ENCODE measurements at regions not wholly inside any gene's neighbourhood (a gene's known extent, or its start where the extent isn't known, plus 50 kb on each side); places are given as distances from the start of the nearest gene placed in this dataset.
A peak's percentile ranks its signal among the peaks of the same experiment; 100 is the strongest.

GRCh38 chr12:22924391-22924790, 299.4 kb downstream of the ETNK1 start:
- in situ Hi-C loops (cut with MboI): no loop called here
- WGBS, 2 experiments (ENCODE audit: low coverage in 1 of 2, low lambda C conversion rate in 2 of 2, missing lambda C conversion rate in 2 of 2): 66 to 71% methylated on average over 2 of the region's 2 CpGs

DNA sequence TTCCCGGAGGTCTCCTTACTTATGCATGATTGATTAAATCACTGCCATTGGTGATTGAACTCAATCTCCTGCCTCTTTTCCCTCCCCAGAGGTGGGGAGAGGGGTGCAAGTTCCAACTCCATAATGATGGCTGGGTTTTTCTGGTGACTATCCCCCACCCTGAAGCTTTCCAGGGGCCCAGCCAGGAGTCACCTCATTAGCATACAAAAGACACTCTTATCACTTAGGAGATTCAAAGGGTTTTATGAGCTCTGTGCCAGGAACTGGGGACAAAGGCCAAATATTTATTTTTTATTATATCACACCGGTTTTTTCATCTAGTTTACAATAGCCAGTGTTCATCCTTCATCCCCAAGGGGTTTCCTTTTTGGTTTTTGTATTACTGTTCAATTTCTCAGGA, 300.7 kb downstream of the ETNK1 start:
- TF ChIP-seq EZH2 (IDR thresholded peaks at IDR 0.05; ENCODE audit: insufficient read depth, poor library complexity, severe bottlenecking) (no peak), EZH2phosphoT487 (IDR thresholded peaks at IDR 0.05; ENCODE audit: insufficient read depth, low read depth) (no peak)
- in situ Hi-C loops (cut with MboI): no loop called here
- Histone ChIP-seq H3K9ac (no peak overlapping the region), H3K36me3 (ENCODE audit: low read depth) (no peaks in the 10 kb centered on the region), H3K27me3 (replicated peaks; ENCODE audit: insufficient read depth) (no peaks in the 10 kb centered on the region), H3K4me2 (ENCODE audit: unreplicated experiment) (no peak overlapping the region), H3K4me1 (ENCODE audit: insufficient read depth) (no peaks in the 10 kb centered on the region), H3K9me2 (ENCODE audit: insufficient read depth) (no peaks in the 10 kb centered on the region), H3K4me3 (no peak overlapping the region), H3F3A (ENCODE audit: insufficient read depth) (no peaks in the 10 kb centered on the region), H3K79me2 (ENCODE audit: insufficient read depth) (no peaks in the 10 kb centered on the region), H4K20me1 (ENCODE audit: insufficient read depth) (no peaks in the 10 kb centered on the region), H3K9me3 (ENCODE audit: low read depth) (no peaks in the 10 kb centered on the region), H3K27ac (no peak overlapping the region), H2AFZ (no peak overlapping the region)
- DNase-seq: no peak
- 45 to 63% methylated on average over 2 of the region's 2 CpGs for WGBS, 2 experiments (ENCODE audit: low coverage in 1 of 2, low lambda C conversion rate in 2 of 2, missing lambda C conversion rate in 2 of 2)

More at GRCh38 chr12:22924391-22924790, 299.4 kb downstream of the ETNK1 start:
- H3F3A ChIP-seq (ENCODE audit: insufficient read depth): no peaks in the 10 kb centered on the region
- no peak overlapping the region for H3K27ac ChIP-seq
- H3K9me3 ChIP-seq (ENCODE audit: low read depth): no peaks in the 10 kb centered on the region
- H3K9me2 ChIP-seq (ENCODE audit: insufficient read depth): no peaks in the 10 kb centered on the region
- H4K20me1 ChIP-seq (ENCODE audit: insufficient read depth): no peaks in the 10 kb centered on the region
- no peak overlapping the region for H3K4me3 ChIP-seq
- no peaks in the 10 kb centered on the region for H3K27me3 ChIP-seq (replicated peaks; ENCODE audit: insufficient read depth)
- H2AFZ ChIP-seq: no peak overlapping the region
- no peak overlapping the region for H3K9ac ChIP-seq
- no peak for DNase-seq
- no peak overlapping the region for H3K4me2 ChIP-seq (ENCODE audit: unreplicated experiment)
- TF ChIP-seq EZH2 (IDR thresholded peaks at IDR 0.05; ENCODE audit: insufficient read depth, poor library complexity, severe bottlenecking) (no peak), EZH2phosphoT487 (IDR thresholded peaks at IDR 0.05; ENCODE audit: insufficient read depth, low read depth) (no peak)
- no peaks in the 10 kb centered on the region for H3K79me2 ChIP-seq (ENCODE audit: insufficient read depth)
- H3K4me1 ChIP-seq (ENCODE audit: insufficient read depth): no peaks in the 10 kb centered on the region
- no peaks in the 10 kb centered on the region for H3K36me3 ChIP-seq (ENCODE audit: low read depth)

DNA sequence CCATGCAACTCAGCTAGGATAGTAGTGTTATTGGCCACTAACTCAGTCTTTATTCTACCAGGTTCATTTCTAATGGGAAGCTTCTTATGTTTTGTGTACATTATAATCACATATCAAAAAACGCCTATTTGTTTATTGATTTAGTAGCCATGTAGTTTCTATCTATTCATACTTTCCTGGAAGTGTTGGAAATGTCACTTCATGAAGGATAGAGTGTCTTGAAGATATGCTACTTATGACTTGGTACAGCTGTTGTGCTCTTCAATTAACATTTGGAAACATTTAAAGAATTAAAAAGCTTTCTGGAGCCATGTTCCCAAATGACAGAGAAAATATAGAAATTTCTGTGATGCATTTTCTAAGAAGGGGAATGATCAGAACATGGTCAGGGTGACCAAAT, 307.5 kb downstream of the ETNK1 start:
- Histone ChIP-seq H2AFZ (no peak overlapping the region), H3K27ac (no peak overlapping the region), H3K9me3 (ENCODE audit: low read depth) (no peaks in the 10 kb centered on the region), H3K27me3 (replicated peaks; ENCODE audit: insufficient read depth) (0 out of 2 replicates have a peak, but pooled peaks cover 2% of the 10 kb centered on the region), H3K4me3 (no peak overlapping the region), H3K9me2 (ENCODE audit: insufficient read depth) (no peaks in the 10 kb centered on the region), H3F3A (ENCODE audit: insufficient read depth) (no peaks in the 10 kb centered on the region), H3K4me2 (ENCODE audit: unreplicated experiment) (no peak overlapping the region), H3K4me1 (ENCODE audit: insufficient read depth) (no peaks in the 10 kb centered on the region), H3K79me2 (ENCODE audit: insufficient read depth) (no peaks in the 10 kb centered on the region), H3K36me3 (ENCODE audit: low read depth) (no peaks in the 10 kb centered on the region), H4K20me1 (ENCODE audit: insufficient read depth) (no peaks in the 10 kb centered on the region), H3K9ac (no peak overlapping the region)
- in situ Hi-C loops (cut with MboI): no loop called here
- TF ChIP-seq EZH2phosphoT487 (IDR thresholded peaks at IDR 0.05; ENCODE audit: insufficient read depth, low read depth) (no peak), EZH2 (IDR thresholded peaks at IDR 0.05; ENCODE audit: insufficient read depth, poor library complexity, severe bottlenecking) (no peak)
- no peak for DNase-seq
- 27 to 50% methylated on average over 1 of the region's 1 CpG for WGBS, 2 experiments (ENCODE audit: low coverage in 1 of 2, low lambda C conversion rate in 2 of 2, missing lambda C conversion rate in 2 of 2)

GRCh38 chr12:22935090-22935489, 310.1 kb downstream of the ETNK1 start:
- in situ Hi-C loops (cut with MboI): no loop called here
- Histone ChIP-seq H3K27ac (no peak overlapping the region), H3F3A (ENCODE audit: insufficient read depth) (no peaks in the 10 kb centered on the region), H3K36me3 (ENCODE audit: low read depth) (no peaks in the 10 kb centered on the region), H2AFZ (no peak overlapping the region), H3K4me3 (0 out of 2 replicates have a peak overlapping the region, but pooled peaks have one; percentile 16), H4K20me1 (ENCODE audit: insufficient read depth) (no peaks in the 10 kb centered on the region), H3K79me2 (ENCODE audit: insufficient read depth) (no peaks in the 10 kb centered on the region), H3K9me3 (ENCODE audit: low read depth) (no peaks in the 10 kb centered on the region), H3K9ac (no peak overlapping the region), H3K4me1 (ENCODE audit: insufficient read depth) (no peaks in the 10 kb centered on the region), H3K27me3 (replicated peaks; ENCODE audit: insufficient read depth) (0 out of 2 replicates have a peak, but pooled peaks cover 2% of the 10 kb centered on the region), H3K4me2 (ENCODE audit: unreplicated experiment) (no peak overlapping the region), H3K9me2 (ENCODE audit: insufficient read depth) (no peaks in the 10 kb centered on the region)
- DNase-seq: peak; percentile 8
- TF ChIP-seq EZH2 (IDR thresholded peaks at IDR 0.05; ENCODE audit: insufficient read depth, poor library complexity, severe bottlenecking) (no peak), EZH2phosphoT487 (IDR thresholded peaks at IDR 0.05; ENCODE audit: insufficient read depth, low read depth) (no peak)
- 21 to 27% methylated on average over 11 to 12 of the region's 12 CpGs for WGBS, 2 experiments (ENCODE audit: low coverage in 1 of 2, low lambda C conversion rate in 2 of 2, missing lambda C conversion rate in 2 of 2)

GRCh38 chr12:22935501-22935900, 310.5 kb downstream of the ETNK1 start:
- 57% methylated on average over 7 of the region's 7 CpGs for WGBS, 2 experiments (ENCODE audit: low coverage in 1 of 2, low lambda C conversion rate in 2 of 2, missing lambda C conversion rate in 2 of 2)
- peak; percentile 8 for DNase-seq
- no peak for TF ChIP-seq EZH2phosphoT487 (IDR thresholded peaks at IDR 0.05; ENCODE audit: insufficient read depth, low read depth)

More at GRCh38 chr12:22935501-22935900, 310.5 kb downstream of the ETNK1 start:
- Histone ChIP-seq H3K4me2 (ENCODE audit: unreplicated experiment) (no peak overlapping the region), H3K9ac (no peak overlapping the region), H4K20me1 (ENCODE audit: insufficient read depth) (no peaks in the 10 kb centered on the region), H3F3A (ENCODE audit: insufficient read depth) (no peaks in the 10 kb centered on the region), H3K4me3 (0 out of 2 replicates have a peak overlapping the region, but pooled peaks have one; percentile 16), H3K4me1 (ENCODE audit: insufficient read depth) (no peaks in the 10 kb centered on the region), H3K36me3 (ENCODE audit: low read depth) (no peaks in the 10 kb centered on the region), H3K27ac (no peak overlapping the region), H2AFZ (no peak overlapping the region), H3K9me2 (ENCODE audit: insufficient read depth) (no peaks in the 10 kb centered on the region), H3K79me2 (ENCODE audit: insufficient read depth) (no peaks in the 10 kb centered on the region), H3K9me3 (ENCODE audit: low read depth) (no peaks in the 10 kb centered on the region), H3K27me3 (replicated peaks; ENCODE audit: insufficient read depth) (0 out of 2 replicates have a peak, but pooled peaks cover 2% of the 10 kb centered on the region)
- in situ Hi-C loops (cut with MboI): no loop called here

Data from GM23248 (cell line).